ENCODE measurements at regions not wholly inside any gene's neighbourhood (a gene's known extent, or its start where the extent isn't known, plus 50 kb on each side); places are given as distances from the start of the nearest gene placed in this dataset.
A peak's percentile ranks its signal among the peaks of the same experiment; 100 is the strongest.

DNA sequence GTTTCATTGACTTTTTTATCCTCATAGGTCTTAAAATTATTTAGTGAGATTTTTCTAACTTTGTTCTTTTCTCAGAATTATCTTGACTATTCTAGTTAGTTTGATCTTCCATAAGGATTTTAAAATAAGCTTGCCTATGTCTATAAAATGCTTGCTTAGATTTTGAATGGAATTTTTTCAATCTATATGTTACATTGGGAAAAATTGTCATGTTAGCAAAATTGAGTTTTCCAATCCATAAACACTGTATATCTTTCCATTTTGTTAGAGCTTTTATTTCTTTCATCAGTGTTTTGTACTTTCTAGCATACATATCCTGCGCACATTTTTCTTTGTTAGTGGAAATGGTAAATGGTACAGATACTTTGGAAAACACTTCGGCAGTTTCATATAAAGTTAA, 312.9 kb downstream of the PDHA2 start:
- H3K36me3 Mint-ChIP-seq (ENCODE audit: low read depth) = no peaks in the 10 kb centered on the region
- H3K4me3 Mint-ChIP-seq = no peak overlapping the region
- TF ChIP-seq, protein P1, sequence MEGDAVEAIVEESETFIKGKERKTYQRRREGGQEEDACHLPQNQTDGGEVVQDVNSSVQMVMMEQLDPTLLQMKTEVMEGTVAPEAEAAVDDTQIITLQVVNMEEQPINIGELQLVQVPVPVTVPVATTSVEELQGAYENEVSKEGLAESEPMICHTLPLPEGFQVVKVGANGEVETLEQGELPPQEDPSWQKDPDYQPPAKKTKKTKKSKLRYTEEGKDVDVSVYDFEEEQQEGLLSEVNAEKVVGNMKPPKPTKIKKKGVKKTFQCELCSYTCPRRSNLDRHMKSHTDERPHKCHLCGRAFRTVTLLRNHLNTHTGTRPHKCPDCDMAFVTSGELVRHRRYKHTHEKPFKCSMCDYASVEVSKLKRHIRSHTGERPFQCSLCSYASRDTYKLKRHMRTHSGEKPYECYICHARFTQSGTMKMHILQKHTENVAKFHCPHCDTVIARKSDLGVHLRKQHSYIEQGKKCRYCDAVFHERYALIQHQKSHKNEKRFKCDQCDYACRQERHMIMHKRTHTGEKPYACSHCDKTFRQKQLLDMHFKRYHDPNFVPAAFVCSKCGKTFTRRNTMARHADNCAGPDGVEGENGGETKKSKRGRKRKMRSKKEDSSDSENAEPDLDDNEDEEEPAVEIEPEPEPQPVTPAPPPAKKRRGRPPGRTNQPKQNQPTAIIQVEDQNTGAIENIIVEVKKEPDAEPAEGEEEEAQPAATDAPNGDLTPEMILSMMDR (IDR thresholded peaks at IDR 0.05) = no peak
- no peaks in the 10 kb centered on the region for H3K27me3 Mint-ChIP-seq (ENCODE audit: insufficient read depth)
- H3K4me1 Mint-ChIP-seq (ENCODE audit: low read depth) = no peaks in the 10 kb centered on the region
- H3K9me3 Mint-ChIP-seq = peaks cover 42% of the 10 kb centered on the region
- H3K27ac Mint-ChIP-seq = no peak overlapping the region
- DNase-seq = no peak

DNA sequence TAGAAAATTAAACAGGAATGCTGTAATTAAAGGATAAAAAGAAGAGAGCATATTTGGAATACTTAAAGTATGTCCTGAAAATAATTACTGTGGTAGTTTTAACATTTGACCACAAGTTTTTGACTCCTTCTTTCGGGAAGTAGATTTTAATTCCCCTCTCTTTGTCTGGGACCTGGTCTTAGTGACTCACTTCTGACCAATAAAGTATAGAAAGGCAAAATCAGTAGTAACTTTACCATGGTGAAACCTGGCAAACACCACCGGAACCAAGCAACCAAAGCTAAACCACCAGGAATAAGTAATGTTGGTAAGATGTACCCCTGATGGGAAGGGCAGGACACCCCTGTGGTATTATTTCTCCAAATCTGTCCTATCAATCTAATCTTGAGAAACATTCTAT, 314.8 kb downstream of the PDHA2 start:
- DNase-seq = no peak
- Mint-ChIP-seq H3K36me3 (ENCODE audit: low read depth) (no peaks in the 10 kb centered on the region), H3K4me3 (no peak overlapping the region)

DNA sequence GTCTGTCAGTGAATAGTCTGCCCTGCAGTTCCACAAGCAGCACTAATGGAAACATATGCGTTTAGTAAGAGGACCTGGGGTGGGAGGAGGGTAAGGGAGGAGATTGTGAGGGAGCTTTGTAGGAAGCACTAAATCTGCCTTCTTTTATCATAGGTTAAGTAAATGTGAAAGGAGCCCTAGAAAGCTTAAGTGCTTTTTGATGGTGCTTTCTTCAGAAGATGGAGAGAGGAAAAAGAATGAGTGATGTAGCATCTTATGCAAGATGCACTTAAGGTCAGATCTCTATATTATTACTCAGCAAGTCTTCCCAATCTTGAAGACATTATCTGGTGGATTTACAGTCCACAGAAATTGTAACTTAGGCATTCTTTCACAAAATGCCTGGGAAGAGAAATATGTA, 322.7 kb downstream of the PDHA2 start:
- Mint-ChIP-seq H3K27ac (no peak overlapping the region), H3K9me3 (peaks cover 40% of the 10 kb centered on the region)
- DNase-seq = no peak

More for the DNA sequence above, 314.8 kb downstream of the PDHA2 start:
- Mint-ChIP-seq H3K27ac (no peak overlapping the region), H3K4me1 (ENCODE audit: low read depth) (no peaks in the 10 kb centered on the region), H3K27me3 (ENCODE audit: insufficient read depth) (no peaks in the 10 kb centered on the region), H3K9me3 (peaks cover 37% of the 10 kb centered on the region)
- TF ChIP-seq, protein P1 (IDR thresholded peaks at IDR 0.05) = no peak

DNA sequence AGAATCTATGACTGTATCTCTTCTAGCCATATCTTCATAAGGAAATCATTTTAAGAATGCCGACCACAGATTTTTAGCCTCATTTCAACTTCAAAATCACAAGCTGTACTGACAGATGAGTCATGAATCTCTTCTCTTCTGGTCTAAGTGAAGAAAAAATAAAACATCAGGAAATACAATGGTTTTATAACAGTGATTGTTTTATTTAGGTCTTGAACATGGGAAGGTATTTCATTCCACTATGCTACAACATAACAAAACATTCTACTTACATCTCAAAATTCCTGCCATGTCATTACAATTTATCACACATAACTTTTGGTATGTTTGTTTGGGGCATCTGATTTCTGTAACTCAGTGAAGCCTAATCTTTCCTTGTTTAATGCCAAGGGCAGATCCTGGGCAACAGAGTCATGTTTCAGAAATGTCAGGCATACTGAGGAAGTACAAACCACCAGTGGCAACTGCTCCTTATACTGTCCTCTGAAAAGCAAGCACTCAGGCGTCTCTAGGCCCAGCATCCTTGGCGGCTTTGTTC, 325.0 kb downstream of the PDHA2 start:
- Mint-ChIP-seq H3K4me3 (no peak overlapping the region), H3K9me3 (peaks cover 38% of the 10 kb centered on the region), H3K27ac (no peak overlapping the region; the same call in 1 of the 2 replicates), H3K27me3 (ENCODE audit: insufficient read depth) (no peaks in the 10 kb centered on the region), H3K36me3 (ENCODE audit: low read depth) (no peaks in the 10 kb centered on the region; the same call in 1 of the 2 replicates), H3K4me1 (ENCODE audit: low read depth) (no peaks in the 10 kb centered on the region)
- DNase-seq = peak; percentile 2
- TF ChIP-seq, protein P1 (IDR thresholded peaks at IDR 0.05) = no peak

More for the DNA sequence above, 322.7 kb downstream of the PDHA2 start:
- Mint-ChIP-seq H3K4me1 (ENCODE audit: low read depth) (no peaks in the 10 kb centered on the region), H3K36me3 (ENCODE audit: low read depth) (no peaks in the 10 kb centered on the region; the same call in 1 of the 2 replicates), H3K27me3 (ENCODE audit: insufficient read depth) (no peaks in the 10 kb centered on the region), H3K4me3 (no peak overlapping the region)
- TF ChIP-seq, protein P1 (IDR thresholded peaks at IDR 0.05) = no peak

DNA sequence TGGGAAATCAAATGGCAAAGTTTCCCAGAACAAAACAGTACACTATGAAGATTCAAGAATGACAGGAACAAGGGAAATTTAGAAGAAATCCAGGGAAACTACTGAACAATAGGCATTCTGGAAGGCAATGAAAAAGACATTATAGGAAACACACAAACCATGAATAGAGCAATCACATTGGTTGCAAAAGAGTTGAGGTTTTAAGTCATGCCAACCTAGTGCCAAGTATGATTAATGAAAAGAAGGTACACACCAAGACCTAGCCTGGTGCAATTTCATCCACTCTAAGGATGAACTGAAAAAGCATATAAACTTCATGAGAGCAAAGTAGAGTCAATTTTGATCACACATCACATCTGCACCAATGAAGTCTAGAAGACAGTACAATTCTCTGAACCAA, 326.9 kb downstream of the PDHA2 start:
- TF ChIP-seq, protein P1 (IDR thresholded peaks at IDR 0.05) = no peak
- Mint-ChIP-seq H3K27me3 (ENCODE audit: insufficient read depth) (no peaks in the 10 kb centered on the region), H3K4me3 (no peak overlapping the region), H3K27ac (no peak overlapping the region), H3K36me3 (ENCODE audit: low read depth) (no peaks in the 10 kb centered on the region), H3K9me3 (peaks cover 26% of the 10 kb centered on the region), H3K4me1 (ENCODE audit: low read depth) (no peaks in the 10 kb centered on the region)
- no peak for DNase-seq

DNA sequence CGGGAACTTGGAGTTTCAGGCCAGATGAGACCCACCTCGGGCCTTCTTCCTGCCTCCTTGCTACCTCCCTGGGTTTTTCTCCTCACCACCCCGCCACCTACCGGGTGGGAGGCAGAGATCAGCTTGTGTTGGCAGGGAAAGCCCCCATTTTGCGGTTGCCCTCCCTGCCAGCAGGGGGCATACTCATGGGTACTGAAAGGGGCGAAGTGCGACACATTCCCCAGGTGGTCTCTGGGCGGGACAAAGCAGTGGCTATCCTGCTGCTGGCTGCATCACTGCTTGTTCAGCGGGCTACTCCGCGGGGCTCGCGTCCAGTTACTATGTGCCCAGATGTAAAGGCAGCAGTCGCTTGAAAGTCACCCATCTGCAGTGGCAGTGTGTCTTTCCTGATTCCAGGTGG, 330.3 kb downstream of the PDHA2 start:
- Mint-ChIP-seq H3K4me3 (no peak overlapping the region), H3K36me3 (ENCODE audit: low read depth) (no peaks in the 10 kb centered on the region), H3K27me3 (ENCODE audit: insufficient read depth) (no peaks in the 10 kb centered on the region), H3K4me1 (ENCODE audit: low read depth) (no peaks in the 10 kb centered on the region), H3K27ac (no peak overlapping the region), H3K9me3 (peaks cover 13% of the 10 kb centered on the region)
- TF ChIP-seq, protein P1 (IDR thresholded peaks at IDR 0.05) = no peak
- no peak for DNase-seq
